ENCODE measurements at regions not wholly inside any gene's neighbourhood (a gene's known extent, or its start where the extent isn't known, plus 50 kb on each side); places are given as distances from the start of the nearest gene placed in this dataset.

DNA sequence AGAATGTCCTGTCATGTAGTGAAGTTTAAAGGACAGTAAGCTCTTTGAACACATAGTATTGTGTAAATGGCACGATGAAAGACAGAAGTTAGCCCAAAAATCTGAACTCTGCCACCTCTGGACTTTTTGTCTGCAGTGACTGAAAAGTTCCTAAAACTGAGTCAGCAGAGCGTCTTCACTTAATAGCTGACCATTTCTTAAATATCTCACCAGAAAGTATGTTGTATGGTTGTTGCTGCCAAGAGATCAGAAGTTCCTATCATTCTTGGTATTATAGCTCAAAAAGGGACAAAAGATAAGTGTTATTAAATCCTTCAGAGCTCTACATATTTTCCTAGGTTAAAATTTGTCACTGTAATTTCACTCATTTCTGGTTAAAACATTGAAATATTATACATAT lies 1003.0 kb downstream of the TTLL7 start:
- ChIA-PET CTCF (no interaction called here), POLR2A (no interaction called here)
- no peak for ATAC-seq
- Mint-ChIP-seq H3K36me3 (peaks cover 5% of the 10 kb centered on the region), H3K4me3 (no peak overlapping the region), H3K27ac (no peak overlapping the region), H3K4me1 (no peaks in the 10 kb centered on the region), H3K27me3 (ENCODE audit: low read depth) (no peaks in the 10 kb centered on the region), H3K9me3 (peaks cover 13% of the 10 kb centered on the region)
- no peak for TF ChIP-seq E2F5 (CRISPR knock-in tag; IDR thresholded peaks at IDR 0.05)
- TF ChIP-seq EMX1 (CRISPR knock-in tag; IDR thresholded peaks at IDR 0.05), result no peak
- TF ChIP-seq, protein P1, sequence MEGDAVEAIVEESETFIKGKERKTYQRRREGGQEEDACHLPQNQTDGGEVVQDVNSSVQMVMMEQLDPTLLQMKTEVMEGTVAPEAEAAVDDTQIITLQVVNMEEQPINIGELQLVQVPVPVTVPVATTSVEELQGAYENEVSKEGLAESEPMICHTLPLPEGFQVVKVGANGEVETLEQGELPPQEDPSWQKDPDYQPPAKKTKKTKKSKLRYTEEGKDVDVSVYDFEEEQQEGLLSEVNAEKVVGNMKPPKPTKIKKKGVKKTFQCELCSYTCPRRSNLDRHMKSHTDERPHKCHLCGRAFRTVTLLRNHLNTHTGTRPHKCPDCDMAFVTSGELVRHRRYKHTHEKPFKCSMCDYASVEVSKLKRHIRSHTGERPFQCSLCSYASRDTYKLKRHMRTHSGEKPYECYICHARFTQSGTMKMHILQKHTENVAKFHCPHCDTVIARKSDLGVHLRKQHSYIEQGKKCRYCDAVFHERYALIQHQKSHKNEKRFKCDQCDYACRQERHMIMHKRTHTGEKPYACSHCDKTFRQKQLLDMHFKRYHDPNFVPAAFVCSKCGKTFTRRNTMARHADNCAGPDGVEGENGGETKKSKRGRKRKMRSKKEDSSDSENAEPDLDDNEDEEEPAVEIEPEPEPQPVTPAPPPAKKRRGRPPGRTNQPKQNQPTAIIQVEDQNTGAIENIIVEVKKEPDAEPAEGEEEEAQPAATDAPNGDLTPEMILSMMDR (IDR thresholded peaks at IDR 0.05), result no peak
- no peak for TF ChIP-seq TEAD1 (CRISPR knock-in tag; IDR thresholded peaks at IDR 0.05)
- TF ChIP-seq ATF1 (CRISPR knock-in tag; IDR thresholded peaks at IDR 0.05), result no peak
- TF ChIP-seq ELF4 (CRISPR knock-in tag; IDR thresholded peaks at IDR 0.05; ENCODE audit: low read depth), result no peak
- TF ChIP-seq SMAD3 (CRISPR knock-in tag; IDR thresholded peaks at IDR 0.05; ENCODE audit: borderline replicate concordance), result no peak
- TF ChIP-seq FOXP1 (CRISPR knock-in tag; IDR thresholded peaks at IDR 0.05; ENCODE audit: borderline replicate concordance), result no peak
- TF ChIP-seq IRF1 (CRISPR knock-in tag; IDR thresholded peaks at IDR 0.05), result no peak
- no peak for TF ChIP-seq PRDM15 (CRISPR knock-in tag; IDR thresholded peaks at IDR 0.05)
- no peak for TF ChIP-seq NR1H2 (CRISPR knock-in tag; IDR thresholded peaks at IDR 0.05)
- no peak for TF ChIP-seq ESRRA (CRISPR knock-in tag; IDR thresholded peaks at IDR 0.05; ENCODE audit: borderline replicate concordance)
- TF ChIP-seq FOXK1 (CRISPR knock-in tag; IDR thresholded peaks at IDR 0.05), result no peak
- no peak for TF ChIP-seq RORB (CRISPR knock-in tag; IDR thresholded peaks at IDR 0.05)
- TF ChIP-seq, protein P2, sequence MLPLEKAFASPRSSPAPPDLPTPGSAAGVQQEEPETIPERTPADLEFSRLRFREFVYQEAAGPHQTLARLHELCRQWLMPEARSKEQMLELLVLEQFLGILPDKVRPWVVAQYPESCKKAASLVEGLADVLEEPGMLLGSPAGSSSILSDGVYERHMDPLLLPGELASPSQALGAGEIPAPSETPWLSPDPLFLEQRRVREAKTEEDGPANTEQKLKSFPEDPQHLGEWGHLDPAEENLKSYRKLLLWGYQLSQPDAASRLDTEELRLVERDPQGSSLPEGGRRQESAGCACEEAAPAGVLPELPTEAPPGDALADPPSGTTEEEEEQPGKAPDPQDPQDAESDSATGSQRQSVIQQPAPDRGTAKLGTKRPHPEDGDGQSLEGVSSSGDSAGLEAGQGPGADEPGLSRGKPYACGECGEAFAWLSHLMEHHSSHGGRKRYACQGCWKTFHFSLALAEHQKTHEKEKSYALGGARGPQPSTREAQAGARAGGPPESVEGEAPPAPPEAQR (CRISPR knock-in tag; IDR thresholded peaks at IDR 0.05), result no peak
- no peak for DNase-seq (ENCODE audit: low spot score)

GRCh38 chr1:82994616-82995263 lies 1004.2 kb downstream of the TTLL7 start:
- ChIA-PET POLR2A (no interaction called here), CTCF (no interaction called here)
- no peak overlapping the region for H3K4me3 Mint-ChIP-seq
- no peaks in the 10 kb centered on the region for H3K4me1 Mint-ChIP-seq
- H3K36me3 Mint-ChIP-seq, result peaks cover 5% of the 10 kb centered on the region
- H3K27ac Mint-ChIP-seq, result 0 out of 2 replicates have a peak overlapping the region, but pooled peaks have one; percentile 42
- TF ChIP-seq ELF4 (CRISPR knock-in tag; IDR thresholded peaks at IDR 0.05; ENCODE audit: low read depth) (no peak), ZNF232 (CRISPR knock-in tag; IDR thresholded peaks at IDR 0.05) (no peak), ZNF396 (CRISPR knock-in tag; IDR thresholded peaks at IDR 0.05; ENCODE audit: borderline replicate concordance) (no peak)
- no peaks in the 10 kb centered on the region for H3K27me3 Mint-ChIP-seq (ENCODE audit: low read depth)
- ATAC-seq (no peak), DNase-seq (ENCODE audit: low spot score) (no peak)
- H3K9me3 Mint-ChIP-seq, result peaks cover 13% of the 10 kb centered on the region
